ENCODE measurements at regions not wholly inside any gene's neighbourhood (a gene's known extent, or its start where the extent isn't known, plus 50 kb on each side); places are given as distances from the start of the nearest gene placed in this dataset.

GRCh38 chr11:134792044-134792443 lies 380.0 kb upstream of the B3GAT1 start:
- DNase-seq: no peak

- no peak for DNase-seq
Observed at GRCh38 chr11:134791102-134791501, 379.1 kb upstream of the B3GAT1 start.

GRCh38 chr11:134789104-134789503 lies 377.1 kb upstream of the B3GAT1 start:
- DNase-seq: no peak

GRCh38 chr11:134786636-134787035 lies 374.6 kb upstream of the B3GAT1 start:
- no peak for DNase-seq

GRCh38 chr11:134785660-134786284 lies 373.7 kb upstream of the B3GAT1 start:
- no peak for DNase-seq

- no peak for DNase-seq
Observed at GRCh38 chr11:134785059-134785458, 373.0 kb upstream of the B3GAT1 start.

GRCh38 chr11:134784568-134784967 lies 372.5 kb upstream of the B3GAT1 start:
- no peak for DNase-seq

GRCh38 chr11:134784046-134784445 lies 372.0 kb upstream of the B3GAT1 start:
- no peak for DNase-seq

- no peak for DNase-seq
Observed at GRCh38 chr11:134783234-134783633, 371.2 kb upstream of the B3GAT1 start.

- no peak for DNase-seq
Observed at GRCh38 chr11:134781380-134781866, 369.4 kb upstream of the B3GAT1 start.

GRCh38 chr11:134780486-134781147 lies 368.6 kb upstream of the B3GAT1 start:
- DNase-seq: no peak

GRCh38 chr11:134779179-134779578 lies 367.1 kb upstream of the B3GAT1 start:
- no peak for DNase-seq

- DNase-seq: no peak
Observed at GRCh38 chr11:134768463-134768862, 356.4 kb upstream of the B3GAT1 start.

GRCh38 chr11:134765565-134765964 lies 353.5 kb upstream of the B3GAT1 start:
- no peak for DNase-seq

GRCh38 chr11:134764966-134765365 lies 352.9 kb upstream of the B3GAT1 start:
- DNase-seq: no peak

GRCh38 chr11:134764367-134764766 lies 352.3 kb upstream of the B3GAT1 start:
- no peak for DNase-seq

- no peak for DNase-seq
Observed at GRCh38 chr11:134763030-134763388, 351.0 kb upstream of the B3GAT1 start.

- no peak for DNase-seq
Observed at GRCh38 chr11:134762248-134763029, 350.4 kb upstream of the B3GAT1 start.

GRCh38 chr11:134761926-134762247 lies 349.8 kb upstream of the B3GAT1 start:
- DNase-seq: no peak

- DNase-seq: no peak
Observed at GRCh38 chr11:134761386-134761785, 349.3 kb upstream of the B3GAT1 start.

GRCh38 chr11:134760957-134761356 lies 348.9 kb upstream of the B3GAT1 start:
- no peak for DNase-seq

GRCh38 chr11:134760299-134760698 lies 348.3 kb upstream of the B3GAT1 start:
- DNase-seq: no peak

GRCh38 chr11:134759855-134760254 lies 347.8 kb upstream of the B3GAT1 start:
- DNase-seq: no peak

GRCh38 chr11:134759274-134759673 lies 347.2 kb upstream of the B3GAT1 start:
- no peak for DNase-seq
